ENCODE measurements at regions not wholly inside any gene's neighbourhood (a gene's known extent, or its start where the extent isn't known, plus 50 kb on each side); places are given as distances from the start of the nearest gene placed in this dataset.

- TF ChIP-seq CTCF (IDR thresholded peaks at IDR 0.05; ENCODE audit: low read depth, low read length) = no peak
These were observed 193.1 kb upstream of the ZNF462 start for GRCh38 chr9:106669835-106670234.

GRCh38 chr9:106670418-106670817, 192.5 kb upstream of the ZNF462 start:
- TF ChIP-seq CTCF (IDR thresholded peaks at IDR 0.05; ENCODE audit: low read depth, low read length) = no peak
- no peak overlapping the region for H3K4me3 ChIP-seq (ENCODE audit: low read depth, low read length)

More at GRCh38 chr9:106669835-106670234, 193.1 kb upstream of the ZNF462 start:
- H3K4me3 ChIP-seq (ENCODE audit: low read depth, low read length) = no peak overlapping the region

GRCh38 chr9:106675780-106676179, 187.2 kb upstream of the ZNF462 start:
- no peak overlapping the region for H3K4me3 ChIP-seq (ENCODE audit: low read depth, low read length)
- TF ChIP-seq CTCF (IDR thresholded peaks at IDR 0.05; ENCODE audit: low read depth, low read length) = no peak

GRCh38 chr9:106677374-106677773, 185.6 kb upstream of the ZNF462 start:
- no peak for TF ChIP-seq CTCF (IDR thresholded peaks at IDR 0.05; ENCODE audit: low read depth, low read length)
- no peak overlapping the region for H3K4me3 ChIP-seq (ENCODE audit: low read depth, low read length)

- no peak overlapping the region for H3K4me3 ChIP-seq (ENCODE audit: low read depth, low read length)
- no peak for TF ChIP-seq CTCF (IDR thresholded peaks at IDR 0.05; ENCODE audit: low read depth, low read length)
These were observed 185.1 kb upstream of the ZNF462 start for GRCh38 chr9:106677830-106678229.

GRCh38 chr9:106678273-106678672, 184.7 kb upstream of the ZNF462 start:
- TF ChIP-seq CTCF (IDR thresholded peaks at IDR 0.05; ENCODE audit: low read depth, low read length) = no peak
- no peak overlapping the region for H3K4me3 ChIP-seq (ENCODE audit: low read depth, low read length)

GRCh38 chr9:106682420-106682819, 180.5 kb upstream of the ZNF462 start:
- no peak overlapping the region for H3K4me3 ChIP-seq (ENCODE audit: low read depth, low read length)
- TF ChIP-seq CTCF (IDR thresholded peaks at IDR 0.05; ENCODE audit: low read depth, low read length) = no peak

Measured in WI38 (cell line).